ENCODE measurements at regions not wholly inside any gene's neighbourhood (a gene's known extent, or its start where the extent isn't known, plus 50 kb on each side); places are given as distances from the start of the nearest gene placed in this dataset.

GRCh38 chr11:128315933-128316332, 271.4 kb downstream of the ETS1 start:
- no peak for TF ChIP-seq JUNB (IDR thresholded peaks at IDR 0.05; ENCODE audit: unreplicated experiment)
- TF ChIP-seq CTCF (conservative IDR thresholded peaks at IDR 0.05; ENCODE audit: low read depth in 2 of 2), result no peak
- TF ChIP-seq EZH2phosphoT487 (IDR thresholded peaks at IDR 0.05; ENCODE audit: unreplicated experiment), result no peak
- TF ChIP-seq CREB1 (CRISPR knock-in tag; IDR thresholded peaks at IDR 0.05; ENCODE audit: low read depth), result no peak
- TF ChIP-seq EZH2 (IDR thresholded peaks at IDR 0.05; ENCODE audit: low read depth, unreplicated experiment), result no peak
- no peak for TF ChIP-seq REST (IDR thresholded peaks at IDR 0.05; ENCODE audit: unreplicated experiment)
- no peak for TF ChIP-seq POLR2AphosphoS5 (IDR thresholded peaks at IDR 0.05; ENCODE audit: low read depth)
- no peak for TF ChIP-seq ZNF331 (CRISPR knock-in tag; IDR thresholded peaks at IDR 0.05; ENCODE audit: low read depth)
- TF ChIP-seq ETS1 (IDR thresholded peaks at IDR 0.05), result no peak
- no peak for TF ChIP-seq NANOG (IDR thresholded peaks at IDR 0.05; ENCODE audit: borderline replicate concordance)

All from GM23338 (cell line).